DMS114 treated with DMSO at 0.1 percent for 48 hours (cell line): ENCODE measurements at regions not wholly inside any gene's neighbourhood (a gene's known extent, or its start where the extent isn't known, plus 50 kb on each side); places are given as distances from the start of the nearest gene placed in this dataset.

Experiments
- DNase-seq: peaks from one replicate; lab custom pipeline; 2025; ENCODE audit not compliant: unreplicated experiment; lab: John Stamatoyannopoulos, UW

- no peak for DNase-seq
Observed at GRCh38 chr17:45677770-45678169, 106.3 kb upstream of the CRHR1 start.

- no peak for DNase-seq
Observed at GRCh38 chr17:45679426-45679825, 104.7 kb upstream of the CRHR1 start.

DNA sequence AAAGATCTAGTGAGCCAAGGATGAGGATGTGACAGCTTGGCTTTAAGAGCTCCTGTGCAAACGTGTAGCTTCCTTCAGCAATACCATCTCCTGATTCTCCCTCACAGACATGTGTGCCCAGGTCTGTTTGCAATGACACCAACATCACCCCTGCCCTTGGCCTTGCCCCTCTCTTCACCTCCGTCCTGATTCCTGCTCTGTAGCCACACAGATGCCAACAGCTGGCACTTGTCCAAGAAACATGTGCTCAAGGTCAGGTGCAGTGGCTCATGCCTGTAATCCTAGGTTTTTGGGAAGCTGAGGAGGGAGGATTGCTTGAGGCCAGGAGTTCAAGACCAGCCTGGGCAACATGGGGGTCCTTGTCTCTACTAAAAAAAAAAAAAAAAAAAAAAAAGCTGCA, 103.8 kb upstream of the CRHR1 start:
- DNase-seq, result no peak

- DNase-seq, result no peak
Observed at GRCh38 chr17:45681706-45682105, 102.4 kb upstream of the CRHR1 start.

DNA sequence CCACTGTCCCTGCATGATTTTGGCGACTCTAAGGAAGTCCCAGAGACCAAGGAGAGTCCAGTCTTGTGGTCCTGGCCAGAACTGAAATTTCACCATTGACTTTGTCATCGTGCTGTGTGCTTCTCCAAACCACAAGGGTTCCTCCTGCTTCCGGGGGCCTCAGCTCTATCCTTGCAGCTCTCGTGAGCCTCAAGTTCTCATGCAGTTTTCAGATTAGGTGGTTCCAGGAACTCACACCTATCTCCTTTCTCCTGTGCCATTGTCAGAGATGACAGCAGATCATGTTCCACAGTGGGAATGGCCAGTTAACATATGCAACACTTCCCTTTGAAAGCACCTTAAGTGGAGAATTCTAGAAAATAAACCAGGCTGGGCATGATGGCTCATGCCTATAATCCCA, 97.9 kb upstream of the CRHR1 start:
- DNase-seq, result no peak

DNA sequence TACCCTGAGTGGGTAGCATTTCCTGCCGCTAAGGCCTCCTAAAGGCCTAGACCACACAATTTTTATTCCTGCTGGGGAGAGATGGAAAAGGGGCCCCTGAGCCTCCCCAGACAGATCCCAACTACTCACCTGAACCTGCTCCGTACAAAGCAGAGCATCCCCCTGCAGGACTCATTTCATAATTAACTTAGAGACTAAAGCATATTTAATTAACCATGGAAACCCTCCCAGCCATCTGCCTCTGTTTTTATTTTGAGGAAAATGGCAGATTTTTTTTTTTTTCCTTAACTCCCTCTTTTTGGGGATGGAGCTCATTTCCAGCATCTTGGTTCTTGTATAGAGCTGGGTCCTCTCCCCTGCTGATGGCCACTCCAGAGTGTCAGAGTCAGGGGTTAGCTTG, 96.5 kb upstream of the CRHR1 start:
- DNase-seq, result no peak

GRCh38 chr17:45688353-45688752, 95.8 kb upstream of the CRHR1 start:
- DNase-seq, result no peak

DNA sequence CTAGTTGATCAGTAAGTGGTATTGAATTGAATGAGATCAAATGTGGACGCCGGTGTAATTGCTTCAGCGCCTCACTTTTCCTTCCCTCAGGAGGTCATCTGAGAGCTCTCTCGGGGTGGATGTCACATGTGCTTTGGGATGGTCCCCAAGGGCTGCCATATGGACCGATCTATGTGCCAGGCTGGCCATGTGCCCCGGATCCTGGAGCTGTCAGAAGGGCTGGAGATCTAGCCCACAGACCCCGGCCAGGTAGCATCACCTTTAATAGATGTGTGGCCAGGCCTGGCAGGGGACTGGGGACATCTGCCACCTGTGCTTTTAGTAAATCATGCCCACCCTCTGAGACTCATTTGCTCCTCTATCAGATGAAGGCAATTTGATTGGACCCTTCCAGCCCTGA, 95.3 kb upstream of the CRHR1 start:
- DNase-seq, result no peak

GRCh38 chr17:45689451-45689850, 94.7 kb upstream of the CRHR1 start:
- DNase-seq, result no peak

GRCh38 chr17:45690625-45691275, 93.4 kb upstream of the CRHR1 start:
- DNase-seq, result no peak

DNA sequence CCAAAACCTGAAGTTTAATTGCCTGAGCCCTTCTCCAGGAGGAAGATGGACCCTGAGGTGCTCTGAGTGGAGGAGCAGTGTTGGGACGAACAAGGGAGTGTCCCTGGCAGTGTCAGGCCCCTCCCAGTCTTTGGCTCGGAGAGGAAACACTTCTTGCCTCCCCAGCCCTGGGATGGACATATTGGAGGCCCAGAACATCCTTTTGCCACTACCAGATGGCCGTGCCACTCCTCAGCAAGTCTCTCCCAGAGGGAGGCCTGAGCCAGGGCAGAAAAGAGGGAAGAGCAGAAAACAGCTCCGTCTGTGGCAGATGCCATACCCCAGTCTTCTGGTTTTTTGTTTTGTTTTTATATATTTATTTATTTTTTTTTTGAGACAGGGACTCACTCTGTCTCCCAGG, 91.5 kb upstream of the CRHR1 start:
- DNase-seq, result no peak

DNA sequence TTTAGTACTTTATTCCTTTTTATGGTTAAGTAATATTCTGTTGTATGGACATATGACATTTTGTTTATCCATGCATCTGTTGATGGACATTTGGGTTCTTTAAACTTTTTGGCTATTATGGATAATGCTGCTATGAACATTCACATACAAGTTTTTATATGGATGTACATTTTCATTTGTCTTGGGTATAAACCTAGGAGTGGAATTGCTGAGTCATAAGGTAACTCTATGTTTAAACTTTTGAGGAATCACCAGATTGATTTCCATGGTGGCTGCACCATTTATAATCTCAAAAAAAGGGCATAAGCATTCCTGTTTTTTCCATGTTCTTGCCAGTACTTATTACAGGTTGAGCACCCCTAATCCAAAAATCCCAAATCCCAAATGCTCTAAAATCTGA, 90.3 kb upstream of the CRHR1 start:
- no peak for DNase-seq

DNA sequence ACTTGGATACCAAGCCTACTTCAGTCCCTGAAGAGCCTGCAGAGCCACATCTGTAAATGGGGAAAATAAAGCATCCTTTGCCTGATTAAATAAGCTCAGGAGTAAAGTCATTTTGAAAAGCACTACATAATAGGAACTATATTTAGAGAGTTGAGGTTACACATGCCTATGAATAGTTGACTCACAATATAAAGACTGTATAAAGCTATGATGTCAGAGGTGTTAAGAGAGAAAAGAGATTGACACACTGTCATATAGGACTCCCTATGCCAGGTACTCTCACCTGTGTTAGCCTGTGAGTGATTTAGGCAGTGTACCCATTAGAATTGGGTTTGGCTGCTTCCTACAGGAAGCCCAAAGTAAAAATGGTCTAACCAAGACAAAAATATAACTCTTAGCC, 87.7 kb upstream of the CRHR1 start:
- no peak for DNase-seq

DNA sequence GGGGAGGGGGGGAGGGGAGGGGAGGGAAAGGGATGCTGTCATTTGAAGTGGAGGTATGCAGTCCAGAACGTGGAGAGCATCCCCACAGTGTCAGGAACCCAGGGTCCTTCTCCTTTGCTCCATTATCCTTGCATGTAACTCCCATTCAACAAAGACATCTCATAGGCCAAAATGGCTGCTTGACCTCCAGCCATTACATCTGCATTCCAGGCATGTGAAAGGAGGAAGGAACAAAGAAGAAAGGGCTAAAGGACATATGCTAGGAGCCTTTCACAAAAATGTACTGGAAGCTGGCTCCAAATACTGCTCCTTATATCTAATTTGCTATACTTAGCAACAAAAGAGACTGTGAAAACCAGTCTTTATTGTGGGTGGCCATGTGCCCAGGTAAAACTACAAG, 87.0 kb upstream of the CRHR1 start:
- DNase-seq, result no peak

- no peak for DNase-seq
Observed at GRCh38 chr17:45700171-45701090, 83.7 kb upstream of the CRHR1 start.

- no peak for DNase-seq
Observed at GRCh38 chr17:45702666-45703266, 81.4 kb upstream of the CRHR1 start.

GRCh38 chr17:45703348-45703747, 80.8 kb upstream of the CRHR1 start:
- DNase-seq, result no peak

GRCh38 chr17:45703806-45704205, 80.3 kb upstream of the CRHR1 start:
- DNase-seq, result no peak

DNA sequence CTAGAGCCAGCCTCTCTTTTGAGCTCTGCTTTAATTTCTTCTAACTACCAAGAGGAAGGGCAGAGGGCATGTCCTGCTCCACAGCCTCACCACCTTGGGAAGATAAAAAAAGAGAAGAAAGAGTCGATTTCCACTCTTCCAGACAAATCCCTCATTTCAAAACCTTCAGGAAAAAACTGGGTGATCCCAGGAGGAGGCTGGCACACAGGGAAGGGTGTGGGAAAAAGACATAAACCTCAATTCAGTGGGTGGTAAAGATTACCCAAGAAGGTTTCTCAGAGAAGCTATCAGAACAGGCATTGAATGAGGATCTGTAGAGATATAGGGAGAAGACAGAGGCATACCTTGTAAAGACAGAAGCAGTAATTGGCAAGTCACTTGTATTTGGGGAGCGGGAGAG, 79.9 kb upstream of the CRHR1 start:
- DNase-seq, result no peak

DNA sequence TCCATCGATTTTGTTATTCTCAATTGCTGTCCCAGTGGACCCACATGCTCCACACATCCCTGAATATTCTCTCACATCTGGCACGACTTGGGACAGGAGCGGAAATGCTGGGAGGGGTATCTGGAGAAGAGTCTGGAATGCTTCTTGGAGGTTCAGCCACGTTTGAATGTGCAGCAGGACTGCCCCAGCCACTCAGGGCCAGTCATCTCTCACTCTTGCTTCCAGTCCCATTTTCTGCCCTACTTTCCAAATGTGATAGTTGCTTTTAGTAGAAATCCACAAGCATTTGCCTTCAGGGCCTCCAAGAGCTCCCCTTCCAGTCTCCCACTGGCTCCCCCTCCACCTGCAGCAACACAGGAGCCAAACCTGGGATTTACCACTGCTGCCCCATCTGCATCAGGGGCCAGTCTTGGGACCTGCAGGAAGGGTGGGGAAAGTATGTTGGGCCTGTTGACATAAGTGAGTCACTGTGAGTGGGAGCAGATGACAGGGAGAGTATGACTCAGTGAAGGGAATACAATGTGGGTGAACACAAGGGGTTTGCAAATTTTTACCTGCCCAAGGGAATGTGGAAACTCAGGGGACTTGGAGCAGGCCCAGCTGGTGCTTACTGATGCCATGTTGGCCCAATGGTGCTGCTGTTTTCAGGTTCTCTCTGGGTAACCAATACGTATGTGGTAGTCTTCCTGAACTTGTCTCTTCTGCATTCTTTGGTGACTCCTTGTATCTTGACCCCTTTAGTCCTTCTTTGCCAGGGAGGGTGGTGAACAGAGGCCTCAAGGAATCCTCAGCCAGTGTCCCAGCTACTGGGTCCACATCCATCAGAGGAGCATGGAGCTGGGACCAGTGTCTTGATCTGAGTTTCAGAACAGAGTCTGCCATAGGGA, 78.8 kb upstream of the CRHR1 start:
- no peak for DNase-seq

GRCh38 chr17:45706033-45706432, 78.1 kb upstream of the CRHR1 start:
- no peak for DNase-seq
